Myocyte (in vitro differentiated cells): ENCODE measurements at regions not wholly inside any gene's neighbourhood (a gene's known extent, or its start where the extent isn't known, plus 50 kb on each side); places are given as distances from the start of the nearest gene placed in this dataset.
"Not testable (repeated sequence)": the region's sequence is repeated elsewhere in the genome, so short reads cannot be mapped to it uniquely, and the experiment has no call there.

Experiments used
- DNase-seq: peaks from one replicate; pipeline ENCODE4 v3.0.0-alpha.2; 2012; ENCODE audit warnings: low read depth

DNA sequence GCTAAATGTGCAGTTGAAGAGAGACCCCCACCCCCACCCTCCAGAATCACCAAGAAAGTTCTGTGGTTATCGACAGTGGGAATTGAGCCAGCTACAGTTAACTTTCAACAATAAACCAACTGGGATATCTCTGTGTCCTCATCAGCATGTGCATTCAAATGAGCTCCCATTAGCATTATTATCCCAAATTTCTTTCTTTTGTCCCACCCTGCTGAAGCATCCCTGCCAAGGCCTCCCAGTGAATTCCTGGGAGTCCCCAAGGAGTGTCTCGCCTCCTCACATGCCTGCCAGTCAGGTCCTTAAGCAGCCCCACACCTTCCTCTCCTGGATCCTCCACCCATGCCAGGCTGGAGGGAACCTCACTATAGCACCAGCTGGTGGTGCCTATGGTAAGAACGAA, 422.1 kb upstream of the HNRNPA3 start:
- no peak for DNase-seq

DNA sequence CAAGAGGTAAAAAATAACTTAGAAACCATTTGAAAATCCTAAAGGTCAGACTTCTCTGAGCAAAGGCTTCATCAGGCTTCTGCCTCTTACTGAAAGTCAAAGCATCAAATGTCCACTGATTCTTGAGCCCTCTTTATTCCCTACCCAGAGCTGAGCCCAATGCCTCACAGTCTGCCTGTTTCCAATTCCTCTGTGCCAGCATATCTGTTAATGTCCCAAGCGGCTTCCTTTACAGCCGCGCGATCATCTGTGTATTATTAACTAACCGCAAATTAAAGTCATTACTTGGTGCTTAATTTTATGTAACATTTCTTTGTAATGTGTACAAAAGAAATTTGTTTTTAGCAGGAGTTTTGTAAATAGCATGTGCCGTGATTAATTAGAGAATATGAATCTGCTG, 418.8 kb upstream of the HNRNPA3 start:
- DNase-seq: no peak

DNA sequence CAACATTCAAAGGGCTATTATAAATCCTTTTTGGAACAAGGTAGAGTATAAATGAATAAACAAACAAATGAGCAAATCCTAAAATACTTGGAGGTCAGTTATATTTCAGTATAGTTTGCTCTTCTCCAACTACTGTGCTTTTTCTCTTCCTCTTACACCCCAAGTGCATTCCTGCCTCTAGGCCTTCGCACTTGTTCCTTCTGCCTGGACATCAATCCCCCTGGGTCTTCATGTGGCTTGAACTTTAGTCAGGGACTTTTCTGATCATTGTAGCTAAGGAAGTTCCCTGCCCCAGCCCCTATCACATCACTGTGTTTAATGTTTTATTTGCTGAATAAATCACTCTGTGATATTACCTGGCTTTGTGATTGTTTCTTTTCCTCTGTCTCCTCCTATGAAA, 418.2 kb upstream of the HNRNPA3 start:
- DNase-seq: no peak

DNA sequence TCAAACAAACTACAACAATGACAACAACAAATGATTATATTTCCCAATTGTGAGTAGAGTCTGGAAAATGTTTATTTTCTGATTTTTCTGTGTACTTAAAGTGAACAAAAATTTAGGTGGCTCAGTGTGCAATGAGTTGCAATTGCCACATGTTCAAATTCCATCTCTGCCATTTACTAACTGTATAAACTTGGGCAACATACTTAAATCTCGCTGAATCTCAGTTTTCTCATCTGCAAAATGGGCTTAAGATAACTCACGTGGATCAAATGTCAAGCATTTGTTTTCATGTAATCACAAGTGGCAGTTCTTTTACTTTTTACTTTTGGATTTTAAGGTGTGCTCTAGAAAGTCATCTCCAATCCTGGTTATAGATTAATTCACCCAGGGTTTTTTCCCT, 416.8 kb upstream of the HNRNPA3 start:
- no peak for DNase-seq

DNA sequence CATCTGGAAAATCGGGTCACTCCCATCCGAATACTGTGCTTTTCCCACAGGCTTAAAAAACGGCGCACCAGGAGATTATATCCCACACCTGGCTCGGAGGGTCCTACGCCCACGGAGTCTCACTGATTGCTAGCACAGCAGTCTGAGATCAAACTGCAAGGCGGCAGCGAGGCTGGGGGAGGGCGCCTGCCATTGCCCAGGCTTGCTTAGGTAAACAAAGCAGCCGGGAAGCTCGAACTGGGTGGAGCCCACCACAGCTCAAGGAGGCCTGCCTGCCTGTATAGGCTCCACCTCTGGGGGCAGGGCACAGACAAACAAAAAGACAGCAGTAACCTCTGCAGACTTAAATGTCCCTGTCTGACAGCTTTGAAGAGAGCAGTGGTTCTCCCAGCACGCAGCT, 415.9 kb upstream of the HNRNPA3 start:
- not testable (repeated sequence) for DNase-seq

DNA sequence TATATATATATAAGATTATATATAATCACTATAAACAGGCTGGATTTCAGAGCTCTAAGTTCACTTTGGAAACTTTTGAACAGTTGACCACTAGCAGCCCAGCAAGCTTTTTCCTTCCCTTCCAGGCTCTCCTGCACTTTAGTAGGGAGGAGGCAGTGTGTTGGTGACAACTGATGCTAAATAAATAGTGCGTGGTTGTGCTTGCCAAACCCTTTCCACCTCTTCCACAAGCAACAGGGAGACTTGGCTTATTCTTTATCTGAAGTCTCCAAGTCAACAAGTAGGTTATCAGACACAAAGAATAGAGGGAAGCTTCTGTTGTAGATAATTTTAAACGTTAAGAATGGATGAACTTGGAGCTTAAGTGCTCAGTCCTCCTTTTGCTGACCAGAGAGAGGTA, 408.2 kb upstream of the HNRNPA3 start:
- DNase-seq: no peak

DNA sequence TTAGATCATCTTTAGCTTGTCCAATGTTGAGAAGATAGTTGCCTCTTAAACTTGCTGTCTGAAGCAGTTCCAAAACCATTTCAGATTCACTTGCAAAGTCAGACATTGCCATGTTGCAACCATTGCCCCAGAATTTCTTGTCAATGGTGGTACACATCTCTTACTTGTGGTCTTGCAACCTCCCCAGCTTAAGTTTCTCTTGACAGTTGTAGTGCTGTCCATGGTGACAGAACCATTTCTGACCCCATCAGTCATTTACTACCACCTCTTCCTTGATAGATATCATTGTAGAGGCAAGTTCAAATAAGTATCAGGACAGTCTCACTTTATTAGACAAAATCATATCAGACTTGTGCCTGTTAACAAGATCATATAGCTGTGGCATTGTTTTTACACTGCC, 407.2 kb upstream of the HNRNPA3 start:
- DNase-seq: no peak

DNA sequence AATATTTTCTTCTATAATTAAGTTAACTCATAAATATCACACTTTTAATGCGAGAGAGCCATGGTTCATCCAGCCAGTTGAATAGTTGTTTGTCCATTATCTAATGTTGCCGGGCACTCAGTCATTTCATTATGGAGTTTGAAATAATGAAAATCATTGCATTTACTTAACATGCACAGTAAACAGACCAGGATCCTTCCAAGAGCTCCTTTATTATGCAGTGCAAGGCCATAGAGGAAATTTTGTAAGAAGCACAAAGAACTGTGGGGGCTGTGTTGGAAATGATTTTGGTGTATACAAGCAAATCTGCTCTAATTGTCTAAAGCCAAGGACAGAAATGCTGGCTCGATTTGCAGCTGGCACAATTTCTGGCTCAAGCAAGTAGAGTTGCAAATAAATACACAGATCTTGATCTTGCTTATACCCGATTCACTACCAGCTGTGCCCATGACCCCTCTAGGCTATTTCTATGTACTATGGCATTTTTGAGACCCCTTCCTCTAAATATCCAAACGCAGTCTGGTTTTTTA, 400.3 kb upstream of the HNRNPA3 start:
- DNase-seq: no peak

DNA sequence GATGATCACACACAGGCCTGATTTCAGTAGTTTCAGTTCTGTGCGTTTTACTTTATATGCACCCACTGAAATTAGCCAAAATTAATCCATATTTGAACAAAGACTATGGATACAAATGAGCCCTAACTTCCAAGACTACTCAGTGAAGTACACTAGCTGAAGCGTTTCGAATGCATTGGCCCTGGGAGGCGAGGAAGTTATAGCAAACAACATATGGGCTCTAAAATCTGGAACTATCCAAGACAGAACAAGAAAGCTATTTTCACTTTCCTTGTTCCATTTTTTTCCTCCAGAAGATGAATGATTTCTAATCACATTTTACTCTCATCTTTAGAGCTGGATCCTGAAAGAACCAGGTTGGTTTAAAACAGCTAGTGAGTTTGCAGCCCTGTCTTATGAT, 399.4 kb upstream of the HNRNPA3 start:
- DNase-seq: no peak

DNA sequence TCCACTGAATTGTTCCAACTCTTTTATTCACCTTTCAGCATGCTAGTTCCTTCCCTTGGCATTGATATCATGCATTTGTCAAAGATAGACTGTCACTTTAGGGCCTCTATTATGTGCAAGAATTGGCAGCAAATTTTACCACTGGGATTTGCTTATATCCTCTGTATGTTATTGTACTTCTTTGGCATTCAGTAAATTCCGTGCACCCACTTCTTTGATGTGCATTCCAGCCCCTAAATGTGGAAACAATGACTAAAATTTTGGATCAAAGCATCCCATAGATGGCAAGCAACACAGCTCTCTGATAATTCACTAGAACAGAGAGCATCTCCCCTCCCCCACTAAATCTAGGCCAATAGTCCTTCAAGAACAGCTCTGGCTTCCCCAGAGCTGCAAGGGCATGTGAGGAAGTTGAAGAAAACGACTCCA, 399.0 kb upstream of the HNRNPA3 start:
- no peak for DNase-seq

DNA sequence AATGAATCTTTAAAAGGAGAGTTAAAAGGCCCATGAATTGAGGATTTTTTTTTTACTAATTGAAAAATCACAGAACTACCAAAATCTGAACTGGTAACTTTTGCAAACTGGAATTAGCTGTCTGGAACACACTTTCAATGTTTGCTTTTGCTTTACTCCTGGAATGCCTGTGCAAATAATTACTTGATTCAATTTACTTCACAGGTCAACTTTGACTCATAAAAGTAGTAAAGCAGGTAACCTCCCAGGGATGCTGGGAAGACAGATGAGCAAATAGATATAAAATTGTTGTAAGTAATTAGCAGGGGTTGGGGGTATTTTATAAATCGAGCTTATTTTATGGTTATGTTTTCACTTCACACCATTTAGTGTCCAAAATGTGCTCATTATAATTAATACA, 398.3 kb upstream of the HNRNPA3 start:
- no peak for DNase-seq

DNA sequence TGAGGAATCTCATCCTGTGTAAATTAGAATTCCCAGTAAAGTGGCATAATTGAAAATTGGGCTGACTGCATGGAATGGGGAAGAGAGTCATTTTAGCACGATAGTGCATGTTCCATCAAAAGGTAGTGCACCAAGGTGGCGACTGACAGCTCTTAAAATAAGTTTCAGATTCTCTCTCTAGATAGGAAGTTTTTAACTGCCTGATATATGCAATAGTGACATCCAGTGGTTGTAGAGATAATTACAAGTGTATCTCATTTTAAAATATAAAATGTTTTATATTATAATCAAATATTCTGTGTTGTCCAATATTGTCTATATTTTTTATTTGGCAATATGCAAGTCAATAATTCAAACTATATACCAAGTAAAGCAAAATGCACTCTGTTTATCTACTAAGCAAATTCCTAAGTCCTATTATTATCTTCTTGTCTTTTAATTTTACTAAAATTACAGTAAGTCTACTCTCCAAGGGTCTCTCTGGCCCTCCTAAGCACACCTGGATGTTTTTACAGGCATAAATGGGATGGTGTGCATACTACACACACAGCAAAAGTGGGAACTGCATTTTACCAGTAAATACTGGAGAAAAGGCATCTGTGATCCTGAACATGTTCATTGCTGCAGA, 397.7 kb upstream of the HNRNPA3 start:
- peak; percentile 28 for DNase-seq

DNA sequence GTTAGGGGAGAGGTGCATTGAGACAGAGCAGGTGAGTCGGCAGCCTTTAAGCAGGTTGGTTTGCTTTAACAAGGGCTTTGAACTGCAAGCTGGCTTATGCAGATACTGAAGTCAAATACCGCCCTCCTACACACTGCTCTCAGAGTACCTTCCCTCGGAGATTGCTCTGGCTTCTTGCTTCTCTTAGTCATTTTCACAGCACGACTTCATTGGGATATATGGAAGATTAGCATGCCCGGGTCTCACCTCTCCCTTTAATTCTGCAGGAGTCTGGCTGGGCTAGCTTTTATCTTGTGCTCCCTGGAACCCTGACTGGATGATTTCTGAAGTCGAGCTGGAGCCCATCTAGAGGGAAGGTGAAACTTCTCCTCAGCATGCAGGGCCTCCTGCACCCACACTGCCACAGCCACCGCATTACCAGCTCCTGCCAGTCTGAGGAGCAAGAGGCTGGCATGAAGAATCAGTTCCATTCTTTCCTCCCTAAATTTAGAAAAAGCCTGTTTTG, 395.5 kb upstream of the HNRNPA3 start:
- DNase-seq: no peak

DNA sequence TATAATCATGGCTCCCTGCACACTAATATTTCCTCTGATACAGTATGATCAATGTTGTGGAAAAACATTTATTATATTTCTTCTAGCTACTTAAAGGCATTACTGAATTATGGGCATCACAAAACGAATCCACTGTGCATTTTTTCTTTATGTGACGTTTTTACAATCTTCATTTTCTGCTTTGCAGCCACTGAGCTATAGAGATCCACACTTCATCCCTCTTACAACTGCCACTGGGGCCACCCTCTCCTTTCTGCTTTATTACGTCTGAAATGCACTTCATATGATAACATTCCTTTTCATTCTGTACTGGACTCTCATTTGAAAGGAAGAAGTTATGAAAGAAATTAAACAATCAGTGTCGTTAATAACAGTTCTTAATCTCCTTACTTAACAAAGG, 394.5 kb upstream of the HNRNPA3 start:
- no peak for DNase-seq

DNA sequence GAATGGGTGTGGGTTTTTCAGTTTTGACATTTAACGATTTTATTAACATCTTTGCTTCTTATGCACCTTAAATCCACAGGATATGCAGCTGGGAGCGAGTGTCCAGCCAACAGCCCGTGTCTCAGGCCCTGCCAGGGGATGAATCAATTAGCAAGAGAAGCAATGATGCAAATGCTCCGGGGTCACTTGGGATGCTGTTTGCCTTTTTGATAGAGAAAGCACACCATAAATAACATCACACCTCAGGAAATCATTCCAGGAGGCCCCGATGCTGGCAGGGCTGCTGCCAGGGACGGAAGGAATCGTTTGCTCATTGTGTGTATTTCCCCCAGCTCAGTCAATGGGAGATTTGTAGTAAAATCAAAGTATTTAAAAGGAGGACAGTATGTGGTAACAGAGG, 394.0 kb upstream of the HNRNPA3 start:
- no peak for DNase-seq

DNA sequence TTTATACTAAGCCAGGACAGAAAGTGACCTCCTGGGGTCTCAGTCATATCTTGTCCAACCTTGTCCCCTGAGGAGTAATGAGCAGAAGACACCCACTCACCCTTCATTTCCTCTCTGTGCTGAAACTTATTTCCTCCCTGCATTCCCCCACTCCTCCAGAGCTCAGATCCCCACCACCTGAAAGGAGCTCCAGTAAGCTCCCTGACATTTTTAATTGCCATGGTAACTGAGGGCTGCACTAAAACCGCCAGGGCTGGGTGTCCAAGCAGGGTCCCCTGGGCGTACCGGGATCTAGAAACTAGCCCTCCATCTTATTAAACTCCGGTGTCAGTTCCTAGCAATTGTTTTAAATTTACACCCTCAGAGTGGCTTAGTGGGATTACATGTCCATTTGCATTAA, 393.3 kb upstream of the HNRNPA3 start:
- DNase-seq: no peak

DNA sequence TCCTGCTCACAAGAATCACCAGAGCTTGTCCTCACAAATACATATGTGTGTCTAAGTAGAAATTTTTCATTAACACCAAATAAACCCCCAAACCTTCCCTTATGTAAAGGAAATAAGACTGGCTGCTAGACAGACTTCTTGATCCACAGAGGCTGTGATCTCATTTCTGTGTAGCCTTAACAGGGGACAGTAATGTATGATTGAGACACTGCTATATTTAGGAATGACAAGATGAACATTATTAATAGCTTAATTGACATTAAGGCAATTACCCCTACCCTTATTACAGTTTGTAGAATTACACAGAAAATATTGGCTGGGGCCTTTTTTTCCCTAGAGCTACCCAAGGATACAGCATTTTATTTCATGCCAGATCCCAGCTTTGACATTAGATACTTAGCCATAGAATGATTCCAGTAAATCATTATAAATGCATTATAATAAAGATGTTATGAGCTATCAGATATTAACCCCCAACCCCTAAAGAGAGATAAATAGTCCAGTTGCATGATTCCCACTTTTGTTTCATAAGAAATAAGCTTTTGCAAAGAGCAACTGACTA, 392.1 kb upstream of the HNRNPA3 start:
- no peak for DNase-seq

DNA sequence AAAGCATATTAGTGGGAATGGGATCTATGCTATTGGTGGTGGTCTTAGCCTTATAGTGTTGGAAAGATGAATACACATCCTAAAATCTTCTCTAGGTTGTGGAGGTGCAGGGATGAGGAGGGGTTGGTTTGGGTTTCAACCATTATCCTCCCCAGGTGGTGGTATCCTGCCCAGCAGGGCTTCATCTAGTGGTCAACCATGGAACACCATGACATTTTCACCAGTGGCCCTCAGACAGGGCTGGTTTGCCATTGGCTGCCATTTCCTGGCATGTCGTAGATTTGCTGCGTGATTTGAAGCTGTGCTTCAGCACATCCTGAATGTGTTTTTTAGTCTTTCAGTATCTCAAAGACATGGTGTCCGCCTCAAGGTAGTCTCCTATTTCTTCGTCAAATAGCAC, 391.2 kb upstream of the HNRNPA3 start:
- DNase-seq: no peak

DNA sequence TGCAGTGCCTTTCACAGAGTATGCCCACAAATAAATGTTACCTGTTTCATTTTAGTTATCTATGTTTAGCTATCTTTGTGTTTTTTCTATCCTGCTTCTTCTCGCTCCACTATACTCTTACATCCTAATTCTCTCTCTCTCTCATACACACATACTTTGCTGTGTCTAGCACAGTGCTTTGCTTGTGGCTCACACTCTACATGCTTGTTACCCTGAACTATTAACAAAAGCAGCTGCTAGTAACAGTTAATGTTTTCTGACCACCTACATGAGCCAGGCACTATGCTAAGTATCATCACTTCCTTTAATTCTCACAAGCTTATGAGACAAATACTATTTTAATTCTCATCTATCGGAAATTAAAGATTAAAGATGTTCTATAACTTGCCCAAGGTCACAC, 390.5 kb upstream of the HNRNPA3 start:
- no peak for DNase-seq

DNA sequence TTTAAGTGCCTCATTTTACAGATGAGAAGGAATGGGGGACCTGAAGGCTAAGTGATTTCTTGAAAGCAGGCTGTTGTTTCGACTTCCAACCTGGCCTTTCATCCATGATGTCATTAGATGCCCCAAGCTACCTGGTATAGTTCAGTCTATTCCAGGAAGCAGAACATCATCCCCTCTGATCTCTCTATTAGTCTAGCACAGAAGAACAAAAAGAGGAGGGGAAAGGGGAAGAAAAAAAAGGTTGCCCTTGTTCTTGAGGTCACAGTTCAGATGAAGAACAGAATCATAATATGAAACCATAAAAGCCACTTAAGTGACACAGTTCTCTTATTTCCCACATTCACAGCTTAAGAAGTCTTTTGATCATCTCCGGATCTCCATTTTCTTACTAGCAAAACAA, 386.2 kb upstream of the HNRNPA3 start:
- DNase-seq: no peak

DNA sequence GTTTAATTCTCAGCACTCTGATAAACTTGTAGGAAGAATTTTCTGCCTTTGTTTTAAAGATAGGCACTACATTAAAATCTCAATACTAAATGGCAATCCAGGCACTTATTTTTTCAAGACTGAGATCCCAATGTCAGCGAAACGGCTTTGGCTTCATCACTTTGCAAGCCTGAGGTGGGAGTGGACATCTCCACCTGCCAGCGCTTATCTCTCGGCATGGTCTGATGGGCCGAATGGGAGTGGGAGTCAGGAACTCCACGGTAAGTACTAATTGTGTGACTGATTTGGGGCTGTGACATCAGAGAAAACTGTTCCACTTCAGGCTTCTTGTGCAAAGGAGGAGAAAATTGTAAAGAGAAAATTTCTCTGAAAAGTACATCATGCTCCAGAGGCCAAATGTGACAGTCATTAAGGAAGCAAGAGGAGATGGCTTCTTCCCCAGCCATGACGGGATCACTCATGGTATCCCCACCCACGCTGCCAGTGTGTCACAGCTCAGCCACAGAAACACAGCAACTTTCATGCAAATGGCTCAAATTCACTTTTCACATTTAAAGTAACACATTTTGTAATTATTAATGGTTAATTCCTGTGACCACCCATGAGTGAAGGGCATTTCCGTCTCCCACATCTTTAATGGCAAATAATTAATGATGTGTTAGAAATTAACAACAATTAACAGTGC, 385.5 kb upstream of the HNRNPA3 start:
- no peak for DNase-seq

DNA sequence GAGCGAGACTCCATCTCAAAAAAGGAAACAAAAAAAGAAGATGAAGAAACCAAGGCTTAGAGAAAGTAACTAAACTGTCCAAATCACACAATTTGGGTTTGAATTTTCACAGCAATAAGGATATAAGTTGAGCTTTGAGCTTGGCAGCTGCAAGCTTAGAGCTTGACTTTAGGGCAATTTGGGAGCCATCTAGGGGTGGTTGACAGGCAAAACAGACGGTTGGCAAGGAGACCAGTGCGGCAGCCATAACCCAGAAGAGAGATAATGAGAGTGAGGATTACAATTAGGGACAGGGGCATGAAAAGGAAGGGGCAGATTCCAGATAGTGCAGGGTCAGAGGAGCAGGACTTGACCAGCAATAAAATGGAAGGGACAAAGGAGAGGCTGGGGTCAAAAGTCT, 382.2 kb upstream of the HNRNPA3 start:
- DNase-seq: no peak

DNA sequence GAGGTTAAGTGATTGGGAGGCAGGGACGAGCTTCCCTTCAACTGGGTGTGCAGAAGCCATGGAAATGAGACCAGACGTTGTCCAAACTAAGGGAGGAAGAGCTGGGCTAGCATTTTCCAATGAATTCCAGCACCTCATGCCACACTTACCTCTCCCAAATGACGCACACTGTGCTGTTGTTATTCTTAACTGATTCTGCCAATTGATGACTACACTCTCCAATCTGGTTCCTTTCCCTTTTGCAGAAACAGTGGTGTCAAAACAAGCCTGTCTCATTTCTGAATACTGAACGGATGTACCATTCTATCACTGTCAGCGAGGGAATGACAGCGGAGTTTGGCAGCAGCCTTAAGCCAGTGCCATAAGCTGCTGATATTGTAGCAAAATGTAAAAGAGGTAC, 380.5 kb upstream of the HNRNPA3 start:
- DNase-seq: no peak
